HepG2 (cell line): ENCODE measurements at regions not wholly inside any gene's neighbourhood (a gene's known extent, or its start where the extent isn't known, plus 50 kb on each side); places are given as distances from the start of the nearest gene placed in this dataset.

Experiments
- CEBPG ChIP-seq: IDR thresholded peaks from 2 replicates; pipeline ENCODE4 v1.6.1; 2016
- EED ChIP-seq: sonication (generic); formaldehyde crosslinking; IDR thresholded peaks from 2 replicates; pipeline ENCODE4 v1.5.0; 2020; ENCODE audit warnings: mild to moderate bottlenecking, missing genetic modification reagents
- ELF1 ChIP-seq: sonication (generic); formaldehyde crosslinking; IDR thresholded peaks from 2 replicates; pipeline ENCODE4 v1.4.0; 2020; ENCODE audit warnings: missing genetic modification reagents
- ELF3 ChIP-seq: IDR thresholded peaks from 2 replicates; pipeline ENCODE4 v1.6.1; 2016; ENCODE audit warnings: missing genetic modification reagents, missing compliant biosample characterization
- FOXO1 ChIP-seq: sonication (generic); formaldehyde crosslinking; IDR thresholded peaks from 2 replicates; pipeline ENCODE4 v1.4.0; 2020; ENCODE audit warnings: missing genetic modification reagents
- GATA4 ChIP-seq: sonication (generic); IDR thresholded peaks from 2 replicates; pipeline ENCODE4 v1.6.1; 2016; ENCODE audit warnings: antibody characterized with exemption, low read depth, borderline replicate concordance
- GFI1 ChIP-seq: sonication (generic); formaldehyde crosslinking; IDR thresholded peaks from 2 replicates; pipeline ENCODE4 v1.5.0; 2020; ENCODE audit warnings: missing genetic modification reagents, mild to moderate bottlenecking, borderline replicate concordance
- HMGXB4 ChIP-seq, 2 experiments: sonication (generic) in 1 of 2; formaldehyde crosslinking in 1 of 2; IDR thresholded peaks; 2 replicates each; pipeline versions ENCODE4 v1.4.0 to v1.6.1; 2018 to 2020; ENCODE audit warnings: missing genetic modification reagents in 2 of 2, borderline replicate concordance in 1 of 2, low read depth in 1 of 2, mild to moderate bottlenecking in 1 of 2, missing biosample characterization in 1 of 2
- HNRNPH1 ChIP-seq: fragments of 200-400 bp; formaldehyde crosslinking; optimal IDR thresholded peaks from 2 replicates; pipeline ENCODE3; 2017; ENCODE audit warnings: mild to moderate bottlenecking, low read depth, low read length
- MXD1 ChIP-seq: sonication (generic); formaldehyde crosslinking; IDR thresholded peaks from 2 replicates; pipeline ENCODE4 v1.4.0; 2020; ENCODE audit warnings: mild to moderate bottlenecking, missing genetic modification reagents
- NFKB2 ChIP-seq: sonication (generic); formaldehyde crosslinking; IDR thresholded peaks from 2 replicates; pipeline ENCODE4 v1.4.0; 2020; ENCODE audit warnings: missing genetic modification reagents, borderline replicate concordance
- PBX3 ChIP-seq: sonication (generic); formaldehyde crosslinking; IDR thresholded peaks from 2 replicates; pipeline ENCODE4 v1.8.1; 2023; ENCODE audit warnings: missing genetic modification reagents, inconsistent platforms, borderline replicate concordance
- SNAPC2 ChIP-seq: sonication (generic); formaldehyde crosslinking; IDR thresholded peaks from 2 replicates; pipeline ENCODE4 v1.8.1; 2022; ENCODE audit warnings: mild to moderate bottlenecking, missing genetic modification reagents
- SYNCRIP ChIP-seq: fragments of 200-400 bp; formaldehyde crosslinking; IDR thresholded peaks from 2 replicates; pipeline ENCODE4 v1.6.1; 2018; ENCODE audit warnings: mild to moderate bottlenecking, low read depth, low read length; ENCODE audit not compliant: insufficient read depth
- TFDP2 ChIP-seq: sonication (generic); formaldehyde crosslinking; IDR thresholded peaks from 2 replicates; pipeline ENCODE4 v1.4.0; 2020; ENCODE audit warnings: missing genetic modification reagents
- UBTF ChIP-seq: sonication (generic); formaldehyde crosslinking; IDR thresholded peaks from 2 replicates; pipeline ENCODE4 v1.4.0; 2020; ENCODE audit warnings: mild to moderate bottlenecking, missing genetic modification reagents
- ZBTB44 ChIP-seq: sonication (generic); formaldehyde crosslinking; IDR thresholded peaks from 2 replicates; pipeline ENCODE4 v1.4.0; 2020; ENCODE audit warnings: missing genetic modification reagents
- ZNF33A ChIP-seq: sonication (generic); formaldehyde crosslinking; IDR thresholded peaks from 2 replicates; pipeline ENCODE4 v1.5.1; 2020; ENCODE audit warnings: missing genetic modification reagents, mild to moderate bottlenecking, moderate library complexity, borderline replicate concordance
- ZNF550 ChIP-seq: sonication (generic); formaldehyde crosslinking; IDR thresholded peaks from 2 replicates; pipeline ENCODE4 v1.4.0; 2020; ENCODE audit warnings: mild to moderate bottlenecking, missing genetic modification reagents, borderline replicate concordance

- TF ChIP-seq PBX3 (no peak), GFI1 (CRISPR knock-in tag) (no peak), GATA4 (no peak), ZBTB44 (CRISPR knock-in tag) (no peak), SYNCRIP (no peak), ELF3 (CRISPR knock-in tag) (peak; percentile 46; the same call in 1 of the 2 replicates), TFDP2 (CRISPR knock-in tag) (no peak), ELF1 (CRISPR knock-in tag) (no peak), HMGXB4 (CRISPR knock-in tag; IDR thresholded peaks at IDR 0.05; ENCODE audit: borderline replicate concordance in 1 of 2, low read depth in 1 of 2) (no peak), EED (CRISPR knock-in tag) (no peak), HNRNPH1 (no peak), UBTF (CRISPR knock-in tag) (no peak), CEBPG (peak; percentile 31; the same call in 1 of the 2 replicates), ZNF550 (CRISPR knock-in tag) (no peak), NFKB2 (no peak), FOXO1 (CRISPR knock-in tag) (no peak), SNAPC2 (CRISPR knock-in tag) (no peak), ZNF33A (CRISPR knock-in tag) (no peak), MXD1 (CRISPR knock-in tag) (no peak)
These were observed 138.9 kb upstream of the PHYHIPL start (continued) for GRCh38 chr10:59037506-59037905.
